ENCODE measurements at regions not wholly inside any gene's neighbourhood (a gene's known extent, or its start where the extent isn't known, plus 50 kb on each side); places are given as distances from the start of the nearest gene placed in this dataset.

DNA sequence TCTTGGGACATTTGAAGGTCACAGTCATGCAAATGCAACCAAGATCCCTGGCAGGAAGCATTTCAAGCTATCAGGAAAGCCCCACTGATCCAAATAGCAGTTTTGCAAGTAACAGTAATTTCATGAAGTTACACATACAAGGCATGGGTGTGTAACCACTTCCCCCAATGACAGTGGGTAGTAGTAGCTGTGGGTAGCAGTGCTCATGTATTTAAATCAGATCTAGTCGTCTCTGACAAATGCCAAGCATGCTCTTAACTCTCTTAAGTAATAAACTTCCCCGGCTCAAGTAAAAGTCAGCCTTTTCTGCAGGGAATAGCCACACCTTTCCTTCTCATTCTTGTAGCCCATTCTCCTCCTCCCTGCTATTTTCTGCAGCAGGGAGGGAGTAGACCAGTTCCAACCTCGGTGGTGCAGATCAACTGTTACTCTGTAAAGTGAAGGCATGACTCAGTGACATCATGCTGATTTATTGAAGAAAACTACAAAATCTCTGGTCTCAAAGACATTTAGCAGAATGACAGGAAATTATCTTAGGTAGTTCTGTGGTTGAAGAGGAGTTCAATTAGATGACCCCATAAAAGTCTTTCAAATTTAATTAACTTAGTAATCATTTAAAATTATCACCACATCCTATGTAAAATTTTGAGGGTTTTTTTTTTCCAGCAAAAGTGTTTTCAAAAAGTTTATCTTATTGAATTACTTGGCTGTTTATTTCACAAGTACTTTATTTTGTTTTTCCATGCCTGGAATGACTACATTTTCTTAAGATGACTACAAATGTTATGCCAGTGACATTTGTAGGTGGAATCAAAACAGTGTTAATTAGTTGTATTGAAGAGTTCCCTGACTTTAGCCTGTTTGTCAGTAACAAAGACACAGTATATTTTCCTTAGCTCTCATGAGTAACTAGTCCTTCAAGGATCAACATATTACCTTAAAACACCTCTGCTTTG, 568.3 kb downstream of the INHBA start:
- TF ChIP-seq, protein P1, sequence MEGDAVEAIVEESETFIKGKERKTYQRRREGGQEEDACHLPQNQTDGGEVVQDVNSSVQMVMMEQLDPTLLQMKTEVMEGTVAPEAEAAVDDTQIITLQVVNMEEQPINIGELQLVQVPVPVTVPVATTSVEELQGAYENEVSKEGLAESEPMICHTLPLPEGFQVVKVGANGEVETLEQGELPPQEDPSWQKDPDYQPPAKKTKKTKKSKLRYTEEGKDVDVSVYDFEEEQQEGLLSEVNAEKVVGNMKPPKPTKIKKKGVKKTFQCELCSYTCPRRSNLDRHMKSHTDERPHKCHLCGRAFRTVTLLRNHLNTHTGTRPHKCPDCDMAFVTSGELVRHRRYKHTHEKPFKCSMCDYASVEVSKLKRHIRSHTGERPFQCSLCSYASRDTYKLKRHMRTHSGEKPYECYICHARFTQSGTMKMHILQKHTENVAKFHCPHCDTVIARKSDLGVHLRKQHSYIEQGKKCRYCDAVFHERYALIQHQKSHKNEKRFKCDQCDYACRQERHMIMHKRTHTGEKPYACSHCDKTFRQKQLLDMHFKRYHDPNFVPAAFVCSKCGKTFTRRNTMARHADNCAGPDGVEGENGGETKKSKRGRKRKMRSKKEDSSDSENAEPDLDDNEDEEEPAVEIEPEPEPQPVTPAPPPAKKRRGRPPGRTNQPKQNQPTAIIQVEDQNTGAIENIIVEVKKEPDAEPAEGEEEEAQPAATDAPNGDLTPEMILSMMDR (IDR thresholded peaks at IDR 0.05) = no peak
- no peak for TF ChIP-seq POLR2A (IDR thresholded peaks at IDR 0.05)
